Activated naive CD4-positive, alpha-beta T cell treated with anti-CD3 and anti-CD28 coated beads, Interleukin-2, amount 10 ng/mL, durations not matched to agents 7 days and 5 days (primary cell): ENCODE measurements at regions not wholly inside any gene's neighbourhood (a gene's known extent, or its start where the extent isn't known, plus 50 kb on each side); places are given as distances from the start of the nearest gene placed in this dataset.
A peak's percentile ranks its signal among the peaks of the same experiment; 100 is the strongest.

ENCODE experiments used
- CTCF ChIA-PET: fragments of 350-600 bp; sonication (Branson Sonifier 250); formaldehyde crosslinking; loops from one replicate; lab custom pipeline; 2021; ENCODE audit warnings: antibody characterized with exemption; lab: Charles Lee
- DNase-seq: peaks from one replicate; pipeline ENCODE4 v3.0.0-alpha.2; 2020
- H3K27ac Mint-ChIP-seq: one replicate; pipeline ENCODE4 v1.8.0; 2021; ENCODE audit warnings: mild to moderate bottlenecking, moderate library complexity, mixed read lengths
- H3K27me3 Mint-ChIP-seq: one replicate; pipeline ENCODE4 v1.8.0; 2021; ENCODE audit warnings: mild to moderate bottlenecking, mixed read lengths
- H3K36me3 Mint-ChIP-seq: one replicate; pipeline ENCODE4 v1.8.0; 2021; ENCODE audit warnings: mixed read lengths
- H3K4me1 Mint-ChIP-seq: one replicate; pipeline ENCODE4 v1.8.0; 2021; ENCODE audit warnings: mixed read lengths
- H3K4me3 Mint-ChIP-seq: one replicate; pipeline ENCODE4 v1.8.0; 2021; ENCODE audit warnings: mild to moderate bottlenecking, moderate library complexity, mixed read lengths
- H3K9me3 Mint-ChIP-seq: one replicate; pipeline ENCODE4 v1.8.0; 2021; ENCODE audit warnings: mixed read lengths

- DNase-seq, result peak; percentile 33
- peak overlapping the region; percentile 53 for H3K27ac Mint-ChIP-seq
- H3K4me1 Mint-ChIP-seq, result peaks cover 16% of the 10 kb centered on the region
- no peaks in the 10 kb centered on the region for H3K27me3 Mint-ChIP-seq
- peaks cover 11% of the 10 kb centered on the region for H3K9me3 Mint-ChIP-seq
- CTCF ChIA-PET, result interaction anchor here (1.3 to 2.2 kb wide), 3 partner anchors 10 to 63 kb away, joined by 4 to 11 read pairs (median 5); no protein-coding TSS in a partner anchor
- H3K36me3 Mint-ChIP-seq, result peaks cover 4% of the 10 kb centered on the region
- no peak overlapping the region for H3K4me3 Mint-ChIP-seq
Observed at GRCh38 chr21:34192646-34193285, 119.4 kb downstream of the MRPS6 start.

- CTCF ChIA-PET, result interaction anchor here (0.6 to 1.0 kb wide), 2 partner anchors 30 to 248 kb away, joined by 3 read pairs; no protein-coding TSS in a partner anchor
- Mint-ChIP-seq H3K4me3 (no peak overlapping the region), H3K27me3 (no peaks in the 10 kb centered on the region), H3K4me1 (peaks cover 35% of the 10 kb centered on the region), H3K36me3 (peaks cover 4% of the 10 kb centered on the region), H3K27ac (no peak overlapping the region), H3K9me3 (peaks cover 4% of the 10 kb centered on the region)
- no peak for DNase-seq
Observed at GRCh38 chr21:34195335-34195734, 122.0 kb downstream of the MRPS6 start.

- H3K4me1 Mint-ChIP-seq, result peaks cover 48% of the 10 kb centered on the region
- CTCF ChIA-PET, result interaction anchor here (0.9 to 1.1 kb wide), 2 partner anchors 272 to 281 kb away, joined by 3 to 5 read pairs; no protein-coding TSS in a partner anchor
Observed at GRCh38 chr21:34196996-34197395, 123.6 kb downstream of the MRPS6 start.

GRCh38 chr21:34197561-34197960 is 124.2 kb downstream of the MRPS6 start:
- Mint-ChIP-seq H3K36me3 (peaks cover 4% of the 10 kb centered on the region), H3K4me1 (peaks cover 52% of the 10 kb centered on the region), H3K27me3 (peaks cover 3% of the 10 kb centered on the region), H3K4me3 (no peak overlapping the region), H3K9me3 (peaks cover 4% of the 10 kb centered on the region), H3K27ac (no peak overlapping the region)
- CTCF ChIA-PET, result interaction anchor here (0.6 to 1.1 kb wide), 3 partner anchors 58 to 281 kb away, joined by 3 to 5 read pairs (median 4); no protein-coding TSS in a partner anchor
- DNase-seq, result no peak

More at GRCh38 chr21:34196996-34197395, 123.6 kb downstream of the MRPS6 start:
- H3K27me3 Mint-ChIP-seq, result no peaks in the 10 kb centered on the region
- peaks cover 4% of the 10 kb centered on the region for H3K9me3 Mint-ChIP-seq
- no peak overlapping the region for H3K4me3 Mint-ChIP-seq
- DNase-seq, result no peak
- H3K36me3 Mint-ChIP-seq, result peaks cover 4% of the 10 kb centered on the region
- H3K27ac Mint-ChIP-seq, result no peak overlapping the region

GRCh38 chr21:34198231-34199120 is 125.1 kb downstream of the MRPS6 start:
- H3K36me3 Mint-ChIP-seq, result peaks cover 4% of the 10 kb centered on the region
- peaks cover 3% of the 10 kb centered on the region for H3K9me3 Mint-ChIP-seq
- peaks cover 48% of the 10 kb centered on the region for H3K4me1 Mint-ChIP-seq
- DNase-seq, result peak; percentile 62
- peak overlapping the region; percentile 4 for H3K4me3 Mint-ChIP-seq
- CTCF ChIA-PET, result interaction anchor here (0.6 to 2.6 kb wide), 9 partner anchors 9 to 275 kb away, joined by 3 to 22 read pairs (median 3); no protein-coding TSS in a partner anchor
- peak overlapping the region; percentile 88 for H3K27ac Mint-ChIP-seq
- peaks cover 9% of the 10 kb centered on the region for H3K27me3 Mint-ChIP-seq

GRCh38 chr21:34199121-34199910 is 125.9 kb downstream of the MRPS6 start:
- Mint-ChIP-seq H3K4me1 (peaks cover 48% of the 10 kb centered on the region), H3K9me3 (no peaks in the 10 kb centered on the region), H3K4me3 (peak overlapping the region; percentile 4), H3K27ac (peak overlapping the region; percentile 88), H3K36me3 (no peaks in the 10 kb centered on the region), H3K27me3 (peaks cover 9% of the 10 kb centered on the region)
- CTCF ChIA-PET, result interaction anchor here (0.6 to 2.6 kb wide), 9 partner anchors 8 to 275 kb away, joined by 3 to 22 read pairs (median 3); no protein-coding TSS in a partner anchor
- DNase-seq, result no peak

- H3K27me3 Mint-ChIP-seq, result peaks cover 9% of the 10 kb centered on the region
- no peak overlapping the region for H3K4me3 Mint-ChIP-seq
- no peaks in the 10 kb centered on the region for H3K36me3 Mint-ChIP-seq
- H3K9me3 Mint-ChIP-seq, result no peaks in the 10 kb centered on the region
- H3K27ac Mint-ChIP-seq, result no peak overlapping the region
- CTCF ChIA-PET, result interaction anchor here (1.5 to 2.6 kb wide), 4 partner anchors 68 to 276 kb away, joined by 3 to 22 read pairs (median 10); no protein-coding TSS in a partner anchor
- DNase-seq, result no peak
- peaks cover 48% of the 10 kb centered on the region for H3K4me1 Mint-ChIP-seq
Observed at GRCh38 chr21:34200288-34200905, 127.0 kb downstream of the MRPS6 start.

GRCh38 chr21:34201001-34201400 is 127.6 kb downstream of the MRPS6 start:
- DNase-seq, result no peak
- Mint-ChIP-seq H3K9me3 (no peaks in the 10 kb centered on the region), H3K27me3 (peaks cover 9% of the 10 kb centered on the region), H3K27ac (no peak overlapping the region), H3K36me3 (no peaks in the 10 kb centered on the region), H3K4me1 (peaks cover 51% of the 10 kb centered on the region), H3K4me3 (no peak overlapping the region)
- CTCF ChIA-PET, result interaction anchor here (1.4 to 3.1 kb wide), 7 partner anchors 9 to 277 kb away, joined by 3 to 24 read pairs (median 8); no protein-coding TSS in a partner anchor

GRCh38 chr21:34201481-34201858 is 128.1 kb downstream of the MRPS6 start:
- H3K27ac Mint-ChIP-seq, result no peak overlapping the region
- no peaks in the 10 kb centered on the region for H3K36me3 Mint-ChIP-seq
- peaks cover 9% of the 10 kb centered on the region for H3K27me3 Mint-ChIP-seq
- H3K9me3 Mint-ChIP-seq, result no peaks in the 10 kb centered on the region
- CTCF ChIA-PET, result interaction anchor here (1.1 to 3.1 kb wide), 8 partner anchors 10 to 277 kb away, joined by 3 to 24 read pairs (median 7); no protein-coding TSS in a partner anchor
- H3K4me1 Mint-ChIP-seq, result peaks cover 51% of the 10 kb centered on the region
- no peak for DNase-seq
- H3K4me3 Mint-ChIP-seq, result peak overlapping the region; percentile 45

GRCh38 chr21:34202553-34203372 is 129.4 kb downstream of the MRPS6 start:
- CTCF ChIA-PET, result interaction anchor here (1.0 to 3.1 kb wide), 9 partner anchors 8 to 279 kb away, joined by 3 to 24 read pairs (median 6); no protein-coding TSS in a partner anchor
- Mint-ChIP-seq H3K27me3 (peaks cover 9% of the 10 kb centered on the region), H3K27ac (no peak overlapping the region), H3K4me3 (peak overlapping the region; percentile 45), H3K9me3 (no peaks in the 10 kb centered on the region), H3K4me1 (peaks cover 46% of the 10 kb centered on the region), H3K36me3 (no peaks in the 10 kb centered on the region)
- no peak for DNase-seq

GRCh38 chr21:34203851-34204420 is 130.6 kb downstream of the MRPS6 start:
- H3K4me3 Mint-ChIP-seq, result no peak overlapping the region
- CTCF ChIA-PET, result interaction anchor here (0.6 to 3.1 kb wide), 4 partner anchors 12 to 280 kb away, joined by 3 to 11 read pairs (median 3); partner anchors contain the start of genes MRPS6 and SLC5A3
- peaks cover 2% of the 10 kb centered on the region for H3K9me3 Mint-ChIP-seq
- H3K4me1 Mint-ChIP-seq, result peaks cover 36% of the 10 kb centered on the region
- DNase-seq, result no peak
- H3K27me3 Mint-ChIP-seq, result peaks cover 9% of the 10 kb centered on the region
- H3K27ac Mint-ChIP-seq, result no peak overlapping the region
- H3K36me3 Mint-ChIP-seq, result peaks cover 2% of the 10 kb centered on the region
